ENCODE measurements at regions not wholly inside any gene's neighbourhood (a gene's known extent, or its start where the extent isn't known, plus 50 kb on each side); places are given as distances from the start of the nearest gene placed in this dataset.

- DNase-seq, result no peak
These were observed 151.6 kb downstream of the ZIC5 start for GRCh38 chr13:99819967-99820366.

- DNase-seq, result no peak
These were observed 155.2 kb downstream of the ZIC5 start for GRCh38 chr13:99816321-99816720.

GRCh38 chr13:99813336-99814095 lies 158.1 kb downstream of the ZIC5 start:
- no peak for DNase-seq

GRCh38 chr13:99812625-99813024 lies 158.9 kb downstream of the ZIC5 start:
- DNase-seq, result no peak

GRCh38 chr13:99811067-99811700 lies 160.4 kb downstream of the ZIC5 start:
- no peak for DNase-seq

GRCh38 chr13:99809926-99810325 lies 161.6 kb downstream of the ZIC5 start:
- no peak for DNase-seq

- DNase-seq, result no peak
These were observed 162.1 kb downstream of the ZIC5 start for GRCh38 chr13:99809496-99809895.

- no peak for DNase-seq
These were observed 162.8 kb downstream of the ZIC5 start for GRCh38 chr13:99808786-99809185.

GRCh38 chr13:99806671-99807070 lies 164.9 kb downstream of the ZIC5 start:
- DNase-seq, result no peak

GRCh38 chr13:99805361-99805760 lies 166.2 kb downstream of the ZIC5 start:
- DNase-seq, result no peak

GRCh38 chr13:99803141-99803540 lies 168.4 kb downstream of the ZIC5 start:
- no peak for DNase-seq

GRCh38 chr13:99802416-99802815 lies 169.2 kb downstream of the ZIC5 start:
- no peak for DNase-seq

- no peak for DNase-seq
These were observed 170.6 kb downstream of the ZIC5 start for GRCh38 chr13:99800951-99801350.

GRCh38 chr13:99800011-99800410 lies 171.6 kb downstream of the ZIC5 start:
- no peak for DNase-seq

- no peak for DNase-seq
These were observed 172.8 kb downstream of the ZIC5 start for GRCh38 chr13:99798756-99799155.

- DNase-seq, result no peak
These were observed 173.9 kb downstream of the ZIC5 start for GRCh38 chr13:99797691-99798090.

- DNase-seq, result no peak
These were observed 175.3 kb downstream of the ZIC5 start for GRCh38 chr13:99796175-99796819.

GRCh38 chr13:99792079-99792921 lies 179.3 kb downstream of the ZIC5 start:
- no peak for DNase-seq

- no peak for DNase-seq
These were observed 188.9 kb downstream of the ZIC5 start for GRCh38 chr13:99782669-99783068.

- no peak for DNase-seq
These were observed 193.1 kb downstream of the ZIC5 start for GRCh38 chr13:99778500-99778899.

- DNase-seq, result no peak
These were observed 193.7 kb downstream of the ZIC5 start for GRCh38 chr13:99777873-99778272.

GRCh38 chr13:99774644-99775043 lies 196.9 kb downstream of the ZIC5 start:
- no peak for DNase-seq

- DNase-seq, result no peak
These were observed 202.6 kb downstream of the ZIC5 start for GRCh38 chr13:99768986-99769385.
